Left renal pelvis (tissue), 4 donors: ENCODE measurements at regions not wholly inside any gene's neighbourhood (a gene's known extent, or its start where the extent isn't known, plus 50 kb on each side); places are given as distances from the start of the nearest gene placed in this dataset.
"Not testable (repeated sequence)": the region's sequence is repeated elsewhere in the genome, so short reads cannot be mapped to it uniquely, and the experiment has no call there.

ENCODE experiments used
- DNase-seq, 4 donors: peaks; one replicate each; pipeline ENCODE4 v3.0.0-alpha.2; 2013; ENCODE audit warnings: low read depth in 4 of 4, low spot score in 3 of 4

GRCh38 chr12:58068706-58069105 lies 127.3 kb downstream of the ATP23 start:
- no peak for DNase-seq

GRCh38 chr12:58069268-58069963 lies 128.0 kb downstream of the ATP23 start:
- DNase-seq = peak in 1 of 4 donors; percentile 7

- DNase-seq = no peak
Measured at GRCh38 chr12:58071994-58072393, 130.6 kb downstream of the ATP23 start.

GRCh38 chr12:58074259-58074658 lies 132.9 kb downstream of the ATP23 start:
- no peak for DNase-seq

- no peak for DNase-seq
Measured at GRCh38 chr12:58079806-58080205, 138.4 kb downstream of the ATP23 start.

GRCh38 chr12:58081488-58081887 lies 140.1 kb downstream of the ATP23 start:
- DNase-seq = no peak

GRCh38 chr12:58082996-58083395 lies 141.6 kb downstream of the ATP23 start:
- no peak for DNase-seq

- no peak for DNase-seq
Measured at GRCh38 chr12:58086006-58086405, 144.6 kb downstream of the ATP23 start.

GRCh38 chr12:58086930-58087329 lies 145.6 kb downstream of the ATP23 start:
- DNase-seq = no peak

GRCh38 chr12:58087423-58088127 lies 146.2 kb downstream of the ATP23 start:
- no peak for DNase-seq

- no peak for DNase-seq
Measured at GRCh38 chr12:58089588-58089987, 148.2 kb downstream of the ATP23 start.

- DNase-seq = no peak
Measured at GRCh38 chr12:58090685-58091084, 149.3 kb downstream of the ATP23 start.

- DNase-seq = no peak
Measured at GRCh38 chr12:58095002-58095401, 153.6 kb downstream of the ATP23 start.

GRCh38 chr12:58097741-58098140 lies 156.4 kb downstream of the ATP23 start:
- DNase-seq = no peak

- no peak for DNase-seq
Measured at GRCh38 chr12:58099476-58099875, 158.1 kb downstream of the ATP23 start.

GRCh38 chr12:58104351-58104755 lies 163.0 kb downstream of the ATP23 start:
- DNase-seq = no peak

- no peak for DNase-seq
Measured at GRCh38 chr12:58105225-58106119, 164.1 kb downstream of the ATP23 start.

- no peak for DNase-seq
Measured at GRCh38 chr12:58106195-58106594, 164.8 kb downstream of the ATP23 start.

- DNase-seq = no peak
Measured at GRCh38 chr12:58117201-58117600, 175.8 kb downstream of the ATP23 start.

GRCh38 chr12:58117667-58118066 lies 176.3 kb downstream of the ATP23 start:
- no peak for DNase-seq

- not testable (repeated sequence) for DNase-seq
Measured at GRCh38 chr12:58125761-58126160, 184.4 kb downstream of the ATP23 start.
